ENCODE measurements at regions not wholly inside any gene's neighbourhood (a gene's known extent, or its start where the extent isn't known, plus 50 kb on each side); places are given as distances from the start of the nearest gene placed in this dataset.
"Not testable (repeated sequence)": the region's sequence is repeated elsewhere in the genome, so short reads cannot be mapped to it uniquely, and the experiment has no call there.

- DNase-seq, result no peak
- Mint-ChIP-seq H3K27ac (no peak overlapping the region), H3K36me3 (no peaks in the 10 kb centered on the region), H3K4me3 (no peak overlapping the region), H3K27me3 (ENCODE audit: low read depth in 3 of 3) (peaks cover 0 to 1% (median 0%) of the 10 kb centered on the region in 3 donors), H3K9me3 (peaks cover 0 to 6% (median 1%) of the 10 kb centered on the region in 6 donors), H3K4me1 (no peaks in the 10 kb centered on the region)
These were observed 235.8 kb downstream of the PTGER3 start for GRCh38 chr1:70811815-70812214.

- Mint-ChIP-seq H3K27me3 (ENCODE audit: low read depth in 3 of 3) (peaks cover 0 to 1% (median 0%) of the 10 kb centered on the region in 3 donors), H3K4me1 (no peaks in the 10 kb centered on the region), H3K9me3 (peaks cover 0 to 6% (median 1%) of the 10 kb centered on the region in 6 donors), H3K36me3 (no peaks in the 10 kb centered on the region), H3K4me3 (no peak overlapping the region), H3K27ac (no peak overlapping the region)
- no peak for DNase-seq
These were observed 235.0 kb downstream of the PTGER3 start for GRCh38 chr1:70812442-70813109.

GRCh38 chr1:70818401-70818800 is 229.2 kb downstream of the PTGER3 start:
- peaks cover 0 to 4% (median 1%) of the 10 kb centered on the region in 6 donors for H3K9me3 Mint-ChIP-seq
- no peaks in the 10 kb centered on the region for H3K36me3 Mint-ChIP-seq
- no peak overlapping the region for H3K27ac Mint-ChIP-seq
- no peak overlapping the region for H3K4me3 Mint-ChIP-seq
- peaks cover 0 to 1% (median 1%) of the 10 kb centered on the region in 3 donors for H3K27me3 Mint-ChIP-seq (ENCODE audit: low read depth in 3 of 3)
- H3K4me1 Mint-ChIP-seq, result no peaks in the 10 kb centered on the region
- no peak for DNase-seq

GRCh38 chr1:70819231-70819630 is 228.4 kb downstream of the PTGER3 start:
- peaks cover 0 to 1% (median 1%) of the 10 kb centered on the region in 3 donors for H3K27me3 Mint-ChIP-seq (ENCODE audit: low read depth in 3 of 3)
- DNase-seq, result no peak
- no peaks in the 10 kb centered on the region for H3K4me1 Mint-ChIP-seq
- no peak overlapping the region for H3K27ac Mint-ChIP-seq
- H3K9me3 Mint-ChIP-seq, result peaks cover 0 to 4% (median under 1%) of the 10 kb centered on the region in 6 donors
- no peak overlapping the region for H3K4me3 Mint-ChIP-seq
- H3K36me3 Mint-ChIP-seq, result no peaks in the 10 kb centered on the region

GRCh38 chr1:70819785-70820184 is 227.8 kb downstream of the PTGER3 start:
- no peak overlapping the region for H3K4me3 Mint-ChIP-seq
- no peak overlapping the region for H3K27ac Mint-ChIP-seq
- no peak for DNase-seq
- H3K27me3 Mint-ChIP-seq (ENCODE audit: low read depth in 3 of 3), result peaks cover 0 to 1% (median 1%) of the 10 kb centered on the region in 3 donors
- no peaks in the 10 kb centered on the region for H3K36me3 Mint-ChIP-seq
- peaks cover 0 to 4% (median under 1%) of the 10 kb centered on the region in 6 donors for H3K9me3 Mint-ChIP-seq
- no peaks in the 10 kb centered on the region for H3K4me1 Mint-ChIP-seq

GRCh38 chr1:70820396-70820795 is 227.2 kb downstream of the PTGER3 start:
- Mint-ChIP-seq H3K27me3 (ENCODE audit: low read depth in 3 of 3) (peaks cover 0 to 3% (median 1%) of the 10 kb centered on the region in 3 donors), H3K4me3 (no peak overlapping the region), H3K4me1 (no peaks in the 10 kb centered on the region), H3K9me3 (peaks cover 0 to 8% (median under 1%) of the 10 kb centered on the region in 6 donors), H3K27ac (no peak overlapping the region), H3K36me3 (no peaks in the 10 kb centered on the region)
- DNase-seq, result no peak

GRCh38 chr1:70820995-70821394 is 226.6 kb downstream of the PTGER3 start:
- no peak overlapping the region for H3K4me3 Mint-ChIP-seq

GRCh38 chr1:70826428-70826827 is 221.2 kb downstream of the PTGER3 start:
- Mint-ChIP-seq H3K9me3 (peaks cover 0 to 5% (median 2%) of the 10 kb centered on the region in 6 donors), H3K4me1 (no peaks in the 10 kb centered on the region), H3K4me3 (no peak overlapping the region), H3K27ac (no peak overlapping the region), H3K27me3 (ENCODE audit: low read depth in 3 of 3) (peaks cover 0 to 3% (median 3%) of the 10 kb centered on the region in 3 donors), H3K36me3 (no peaks in the 10 kb centered on the region)
- no peak for DNase-seq

More at GRCh38 chr1:70820995-70821394, 226.6 kb downstream of the PTGER3 start:
- no peaks in the 10 kb centered on the region for H3K36me3 Mint-ChIP-seq
- H3K27ac Mint-ChIP-seq, result no peak overlapping the region
- no peak for DNase-seq
- peaks cover 0 to 3% (median 1%) of the 10 kb centered on the region in 3 donors for H3K27me3 Mint-ChIP-seq (ENCODE audit: low read depth in 3 of 3)
- peaks cover 0 to 8% (median under 1%) of the 10 kb centered on the region in 6 donors for H3K9me3 Mint-ChIP-seq
- H3K4me1 Mint-ChIP-seq, result no peaks in the 10 kb centered on the region

GRCh38 chr1:70827030-70827429 is 220.6 kb downstream of the PTGER3 start:
- peaks cover 0 to 3% (median 3%) of the 10 kb centered on the region in 3 donors for H3K27me3 Mint-ChIP-seq (ENCODE audit: low read depth in 3 of 3)
- H3K4me3 Mint-ChIP-seq, result no peak overlapping the region
- H3K36me3 Mint-ChIP-seq, result no peaks in the 10 kb centered on the region
- H3K9me3 Mint-ChIP-seq, result peaks cover 0 to 6% (median 2%) of the 10 kb centered on the region in 6 donors
- no peak overlapping the region for H3K27ac Mint-ChIP-seq
- DNase-seq, result no peak
- H3K4me1 Mint-ChIP-seq, result no peaks in the 10 kb centered on the region

- peaks cover 0 to 12% (median 4%) of the 10 kb centered on the region in 6 donors for H3K9me3 Mint-ChIP-seq
- no peaks in the 10 kb centered on the region for H3K4me1 Mint-ChIP-seq
- H3K4me3 Mint-ChIP-seq, result no peak overlapping the region
- H3K27me3 Mint-ChIP-seq (ENCODE audit: low read depth in 3 of 3), result peaks cover 1 to 3% (median 3%) of the 10 kb centered on the region in 3 donors
- no peak for DNase-seq
- H3K36me3 Mint-ChIP-seq, result no peaks in the 10 kb centered on the region
- H3K27ac Mint-ChIP-seq, result no peak overlapping the region
These were observed 219.4 kb downstream of the PTGER3 start for GRCh38 chr1:70828177-70828576.

- DNase-seq; H3K4me1 Mint-ChIP-seq; H3K27ac Mint-ChIP-seq; H3K36me3 Mint-ChIP-seq; H3K27me3 Mint-ChIP-seq (ENCODE audit: low read depth in 3 of 3); H3K4me3 Mint-ChIP-seq: not testable (repeated sequence)
- H3K9me3 Mint-ChIP-seq, result peaks cover 0 to 16% (median 3%) of the 10 kb centered on the region in 6 donors
These were observed 213.3 kb downstream of the PTGER3 start for GRCh38 chr1:70834365-70834764.

- H3K27me3 Mint-ChIP-seq (ENCODE audit: low read depth in 3 of 3), result peaks cover 0 to 5% (median 1%) of the 10 kb centered on the region in 3 donors
These were observed 211.2 kb downstream of the PTGER3 start for GRCh38 chr1:70836456-70836855.

GRCh38 chr1:70840260-70840953 is 207.2 kb downstream of the PTGER3 start:
- DNase-seq, result no peak
- H3K27ac Mint-ChIP-seq, result no peak overlapping the region
- no peaks in the 10 kb centered on the region for H3K27me3 Mint-ChIP-seq (ENCODE audit: low read depth in 3 of 3)
- H3K36me3 Mint-ChIP-seq, result peaks cover 0 to 4% (median 0%) of the 10 kb centered on the region in 3 donors
- no peak overlapping the region for H3K4me3 Mint-ChIP-seq
- no peaks in the 10 kb centered on the region for H3K4me1 Mint-ChIP-seq
- peaks cover under 1 to 13% (median 4%) of the 10 kb centered on the region in 6 donors for H3K9me3 Mint-ChIP-seq

More at GRCh38 chr1:70836456-70836855, 211.2 kb downstream of the PTGER3 start:
- Mint-ChIP-seq H3K9me3 (peaks cover 0 to 16% (median 3%) of the 10 kb centered on the region in 6 donors), H3K4me3 (no peak overlapping the region), H3K36me3 (no peaks in the 10 kb centered on the region), H3K27ac (no peak overlapping the region), H3K4me1 (no peaks in the 10 kb centered on the region)
- DNase-seq, result no peak

GRCh38 chr1:70842562-70842961 is 205.1 kb downstream of the PTGER3 start:
- Mint-ChIP-seq H3K4me1 (no peaks in the 10 kb centered on the region), H3K27me3 (ENCODE audit: low read depth in 3 of 3) (peaks cover 0 to 3% (median 0%) of the 10 kb centered on the region in 3 donors), H3K27ac (no peak overlapping the region), H3K36me3 (peaks cover 0 to 4% (median 0%) of the 10 kb centered on the region in 3 donors), H3K4me3 (no peak overlapping the region), H3K9me3 (peaks cover 3 to 16% (median 5%) of the 10 kb centered on the region in 6 donors)
- no peak for DNase-seq
